HPDE6-E6E7 (cell line): ENCODE measurements at regions not wholly inside any gene's neighbourhood (a gene's known extent, or its start where the extent isn't known, plus 50 kb on each side); places are given as distances from the start of the nearest gene placed in this dataset.

Experiments
- DNase-seq: peaks from one replicate; pipeline ENCODE4 v3.0.0; 2011; ENCODE audit warnings: missing footprints; ENCODE audit errors: extremely low spot score

- DNase-seq, result no peak
Measured at GRCh38 chr18:77906103-77906892, 656.6 kb downstream of the GALR1 start.

DNA sequence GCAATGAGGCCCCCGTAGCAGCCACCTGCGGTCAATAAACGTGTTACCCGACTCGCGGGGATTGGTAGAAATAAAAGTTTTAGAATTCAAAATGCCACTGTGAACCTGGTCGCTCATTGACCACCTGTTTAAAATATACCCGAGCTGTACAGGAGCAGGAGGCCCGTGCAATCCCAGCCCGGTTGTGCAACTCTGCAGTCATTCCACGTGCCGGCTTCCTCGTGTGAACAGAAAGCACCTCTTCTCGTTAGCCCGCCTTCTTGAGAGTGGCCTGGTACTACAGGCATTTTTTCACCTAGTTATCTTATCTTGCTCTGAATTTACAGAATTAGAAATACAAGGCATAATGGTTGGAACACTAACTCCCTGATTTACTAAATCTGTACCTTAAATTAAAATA is 660.7 kb downstream of the GALR1 start:
- no peak for DNase-seq

- DNase-seq, result no peak
Measured at GRCh38 chr18:77911971-77912605, 662.4 kb downstream of the GALR1 start.

- DNase-seq, result no peak
Measured at GRCh38 chr18:77918730-77919129, 669.1 kb downstream of the GALR1 start.

GRCh38 chr18:77919923-77920322 is 670.3 kb downstream of the GALR1 start:
- no peak for DNase-seq

DNA sequence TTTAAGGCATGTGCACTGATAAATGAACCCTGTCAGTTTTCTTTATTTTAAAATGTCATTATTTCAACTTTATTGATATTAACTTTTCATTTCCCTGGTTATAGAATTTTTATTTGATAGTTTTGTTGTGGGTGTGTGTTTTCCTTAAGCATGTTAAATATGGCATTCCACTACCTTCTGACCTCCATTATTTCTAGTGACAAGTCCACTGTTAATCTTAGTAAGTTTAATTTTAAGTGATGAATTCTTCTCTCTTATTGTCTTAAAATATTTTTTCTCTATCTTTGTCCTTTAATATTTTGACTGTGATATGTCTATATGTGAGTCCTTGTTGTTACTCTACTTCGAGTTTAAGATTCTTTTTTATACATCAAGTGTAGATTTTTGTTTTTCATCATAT is 685.7 kb downstream of the GALR1 start:
- DNase-seq, result no peak

- no peak for DNase-seq
Measured at GRCh38 chr18:77940566-77940965, 690.9 kb downstream of the GALR1 start.

DNA sequence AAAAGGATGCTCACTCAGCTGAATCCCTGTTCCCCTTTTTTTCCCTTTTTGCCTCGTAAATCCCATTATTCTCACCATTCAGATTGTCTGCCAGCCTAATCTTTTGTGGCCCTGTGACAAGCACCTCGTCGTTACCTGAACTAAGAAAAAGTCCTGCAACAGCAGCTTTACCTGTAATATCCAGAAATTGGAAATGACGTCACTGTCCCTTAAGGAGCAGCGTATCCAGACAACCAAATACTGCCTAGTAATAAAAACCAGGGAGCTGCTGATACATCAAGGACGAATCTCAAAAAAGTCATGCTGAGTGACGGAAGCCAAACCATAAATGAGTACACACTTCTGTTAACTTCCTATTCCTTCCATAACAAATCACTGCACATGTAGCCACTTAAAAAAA is 694.9 kb downstream of the GALR1 start:
- no peak for DNase-seq

DNA sequence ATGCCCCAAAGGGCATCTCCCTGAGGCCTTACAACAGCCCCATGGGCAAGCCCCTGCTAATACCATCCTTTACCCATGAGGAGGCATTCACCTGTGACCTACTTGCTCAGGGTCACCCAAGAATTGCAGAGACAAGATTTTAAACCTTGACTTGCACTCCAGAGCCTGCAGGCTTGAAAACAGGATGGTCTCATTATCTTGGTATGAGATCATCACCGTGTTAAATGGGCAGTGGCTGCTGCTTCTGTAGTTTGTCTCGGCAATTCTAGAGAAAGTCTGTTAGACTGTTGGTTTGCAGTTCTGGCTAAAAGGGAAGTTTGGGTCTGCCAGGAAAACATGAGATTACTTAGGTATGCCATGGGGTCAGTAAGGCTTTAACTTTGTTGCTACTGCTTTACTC is 698.9 kb downstream of the GALR1 start:
- DNase-seq, result no peak

GRCh38 chr18:77949355-77949973 is 699.8 kb downstream of the GALR1 start:
- no peak for DNase-seq

- DNase-seq, result no peak
Measured at GRCh38 chr18:77959248-77959647, 709.6 kb downstream of the GALR1 start.

- DNase-seq, result no peak
Measured at GRCh38 chr18:77960791-77961410, 711.3 kb downstream of the GALR1 start.

DNA sequence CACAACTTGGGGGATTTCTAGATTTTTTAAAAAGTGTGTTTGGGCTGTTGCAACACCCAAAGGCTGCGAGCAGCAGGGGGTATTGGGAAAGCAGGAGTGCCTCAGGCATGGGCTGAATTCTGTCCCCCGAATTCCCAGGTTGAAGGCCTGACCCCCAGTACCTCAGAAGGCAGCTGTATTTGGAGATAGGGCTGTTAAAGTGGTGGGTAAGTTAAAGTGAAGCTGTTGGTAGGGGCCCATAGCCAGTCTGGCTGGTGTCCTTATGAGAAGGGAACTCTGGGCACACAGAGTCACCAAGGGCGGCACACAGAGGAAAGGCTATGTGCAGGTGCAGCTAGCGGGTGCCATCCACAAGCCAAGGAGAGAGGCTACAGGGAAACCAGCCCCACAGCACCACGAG is 717.4 kb downstream of the GALR1 start:
- no peak for DNase-seq

GRCh38 chr18:77967791-77968190 is 718.1 kb downstream of the GALR1 start:
- DNase-seq, result no peak

GRCh38 chr18:77969972-77970371 is 720.3 kb downstream of the GALR1 start:
- DNase-seq, result no peak

DNA sequence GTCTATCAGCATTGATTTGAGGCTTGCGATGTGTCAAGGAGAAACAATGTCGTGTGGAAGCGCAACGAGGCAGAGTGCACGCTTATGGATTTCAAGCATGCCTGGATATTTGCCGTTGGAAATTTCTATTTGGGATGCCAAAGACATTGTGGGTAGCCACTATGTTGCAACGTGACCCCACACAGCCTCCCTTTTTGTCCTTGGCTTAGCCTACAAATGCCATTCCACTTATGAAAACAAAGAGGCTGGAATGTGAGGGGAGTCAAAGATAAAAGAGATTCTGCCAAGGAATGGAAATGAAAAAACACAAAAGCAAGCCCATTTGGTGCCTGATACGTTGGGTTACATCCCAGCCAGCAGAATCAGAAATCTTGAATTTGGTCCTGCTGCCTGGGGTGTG is 721.2 kb downstream of the GALR1 start:
- no peak for DNase-seq

GRCh38 chr18:77973745-77974144 is 724.1 kb downstream of the GALR1 start:
- DNase-seq, result no peak

DNA sequence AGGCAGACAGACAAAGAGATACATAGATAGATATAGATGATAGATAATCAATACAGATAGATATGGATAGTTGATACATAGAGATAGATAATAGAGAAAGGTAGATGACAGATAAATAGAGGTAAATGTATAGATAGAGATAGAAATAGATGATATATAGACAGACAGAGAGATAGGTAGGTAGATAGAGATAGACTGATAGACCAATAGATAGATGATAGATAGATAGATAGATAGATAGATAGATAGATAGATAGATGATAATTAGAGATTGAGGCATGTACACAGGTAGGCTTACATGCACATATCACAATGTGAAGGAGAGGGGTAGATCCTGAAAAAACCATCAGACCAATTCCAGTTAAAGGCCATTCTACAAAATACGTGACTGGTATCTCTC is 724.7 kb downstream of the GALR1 start:
- DNase-seq, result no peak

GRCh38 chr18:77977331-77977730 is 727.7 kb downstream of the GALR1 start:
- DNase-seq, result no peak

- no peak for DNase-seq
Measured at GRCh38 chr18:77980275-77980674, 730.6 kb downstream of the GALR1 start.

- no peak for DNase-seq
Measured at GRCh38 chr18:77981874-77982273, 732.2 kb downstream of the GALR1 start.

DNA sequence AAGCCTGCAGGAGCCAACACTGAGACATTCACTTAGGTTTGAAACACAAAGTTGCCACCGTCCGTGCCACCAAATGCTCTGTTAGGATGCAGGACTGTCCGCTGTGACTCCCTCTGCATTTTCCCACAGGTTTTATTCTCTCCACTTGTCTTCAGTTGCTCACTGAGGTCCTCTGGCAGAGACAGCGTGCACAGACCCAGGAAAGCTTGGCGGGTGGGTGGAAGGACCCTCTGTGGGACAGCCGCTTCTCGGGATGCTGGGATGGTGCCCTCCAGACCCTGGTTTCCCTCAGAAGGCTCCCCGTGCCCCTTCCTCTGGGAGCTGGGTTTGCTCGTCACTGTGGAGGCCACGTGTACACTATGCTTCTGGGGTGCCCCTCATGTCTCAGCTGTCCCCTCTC is 733.6 kb downstream of the GALR1 start:
- DNase-seq, result no peak

- no peak for DNase-seq
Measured at GRCh38 chr18:77984178-77984577, 734.5 kb downstream of the GALR1 start.
